ENCODE measurements at regions not wholly inside any gene's neighbourhood (a gene's known extent, or its start where the extent isn't known, plus 50 kb on each side); places are given as distances from the start of the nearest gene placed in this dataset.

GRCh38 chr4:137389911-137390520 lies 142.3 kb downstream of the PCDH18 start:
- no peaks in the 10 kb centered on the region for H3K79me2 ChIP-seq (ENCODE audit: control insufficient read depth, insufficient read depth, low read length)
- no peak overlapping the region for H3K27ac ChIP-seq (ENCODE audit: insufficient read depth, low read length)
- no peaks in the 10 kb centered on the region for H4K20me1 ChIP-seq (ENCODE audit: control insufficient read depth, extremely low read depth, insufficient read depth, low read length)
- H3K36me3 ChIP-seq (ENCODE audit: control insufficient read depth, insufficient read depth, low read length) = no peaks in the 10 kb centered on the region
- H3K9ac ChIP-seq (ENCODE audit: insufficient read depth, low read length) = no peak overlapping the region
- H3K4me3 ChIP-seq (replicated peaks in 1 of 4; ENCODE audit: control extremely low read depth in 1 of 4, insufficient read depth in 1 of 4, low read depth in 3 of 4, low read length in 4 of 4) = no peak overlapping the region
- TF ChIP-seq CTCF (conservative IDR thresholded peaks at IDR 0.05 in 1 of 2, IDR thresholded peaks at IDR 0.05 in 1 of 2; ENCODE audit: low read depth in 1 of 2, low read length in 2 of 2) = no peak
- no peak for TF ChIP-seq EZH2 (IDR thresholded peaks at IDR 0.05; ENCODE audit: low read length, missing control alignments)
- no peak overlapping the region for H2AFZ ChIP-seq (ENCODE audit: low read length)
- H3K9me3 ChIP-seq (ENCODE audit: control insufficient read depth, insufficient read depth, low read depth, low read length) = no peaks in the 10 kb centered on the region
- no peaks in the 10 kb centered on the region for H3K27me3 ChIP-seq (ENCODE audit: control insufficient read depth, insufficient read depth, low read length)
- DNase-seq (ENCODE audit: low read depth in 2 of 2) = peak; percentile 68 to 79
- no peak overlapping the region for H3K4me2 ChIP-seq (ENCODE audit: extremely low read depth, insufficient read depth, low read length)
- peaks cover 5% of the 10 kb centered on the region for H3K4me1 ChIP-seq (ENCODE audit: control insufficient read depth, extremely low read depth, insufficient read depth, low read length)

- no peaks in the 10 kb centered on the region for H3K27me3 ChIP-seq (ENCODE audit: control insufficient read depth, insufficient read depth, low read length)
- H2AFZ ChIP-seq (ENCODE audit: low read length) = no peak overlapping the region
- H3K9ac ChIP-seq (ENCODE audit: insufficient read depth, low read length) = no peak overlapping the region
- peaks cover 5% of the 10 kb centered on the region for H3K4me1 ChIP-seq (ENCODE audit: control insufficient read depth, extremely low read depth, insufficient read depth, low read length)
- no peaks in the 10 kb centered on the region for H3K9me3 ChIP-seq (ENCODE audit: control insufficient read depth, insufficient read depth, low read depth, low read length)
- H3K27ac ChIP-seq (ENCODE audit: insufficient read depth, low read length) = no peak overlapping the region
- no peaks in the 10 kb centered on the region for H3K36me3 ChIP-seq (ENCODE audit: control insufficient read depth, insufficient read depth, low read length)
- H3K4me2 ChIP-seq (ENCODE audit: extremely low read depth, insufficient read depth, low read length) = no peak overlapping the region
- no peak for TF ChIP-seq EZH2 (IDR thresholded peaks at IDR 0.05; ENCODE audit: low read length, missing control alignments)
- H4K20me1 ChIP-seq (ENCODE audit: control insufficient read depth, extremely low read depth, insufficient read depth, low read length) = no peaks in the 10 kb centered on the region
- DNase-seq (ENCODE audit: low read depth in 2 of 2) = peak; percentile 82 to 85
- H3K4me3 ChIP-seq (replicated peaks in 1 of 4; ENCODE audit: control extremely low read depth in 1 of 4, insufficient read depth in 1 of 4, low read depth in 3 of 4, low read length in 4 of 4) = no peak overlapping the region
- H3K79me2 ChIP-seq (ENCODE audit: control insufficient read depth, insufficient read depth, low read length) = no peaks in the 10 kb centered on the region
These were observed 144.4 kb downstream of the PCDH18 start for GRCh38 chr4:137387924-137388323.

GRCh38 chr4:137384476-137384875 lies 147.8 kb downstream of the PCDH18 start:
- Histone ChIP-seq H3K4me2 (ENCODE audit: extremely low read depth, insufficient read depth, low read length) (no peak overlapping the region), H2AFZ (ENCODE audit: low read length) (no peak overlapping the region), H3K79me2 (ENCODE audit: control insufficient read depth, insufficient read depth, low read length) (no peaks in the 10 kb centered on the region), H3K27ac (ENCODE audit: insufficient read depth, low read length) (no peak overlapping the region), H3K4me3 (replicated peaks in 1 of 4; ENCODE audit: control extremely low read depth in 1 of 4, insufficient read depth in 1 of 4, low read depth in 3 of 4, low read length in 4 of 4) (no peak overlapping the region), H3K27me3 (ENCODE audit: control insufficient read depth, insufficient read depth, low read length) (no peaks in the 10 kb centered on the region), H3K9ac (ENCODE audit: insufficient read depth, low read length) (no peak overlapping the region), H4K20me1 (ENCODE audit: control insufficient read depth, extremely low read depth, insufficient read depth, low read length) (no peaks in the 10 kb centered on the region), H3K4me1 (ENCODE audit: control insufficient read depth, extremely low read depth, insufficient read depth, low read length) (no peaks in the 10 kb centered on the region), H3K36me3 (ENCODE audit: control insufficient read depth, insufficient read depth, low read length) (no peaks in the 10 kb centered on the region), H3K9me3 (ENCODE audit: control insufficient read depth, insufficient read depth, low read depth, low read length) (no peaks in the 10 kb centered on the region)
- no peak for TF ChIP-seq CTCF (conservative IDR thresholded peaks at IDR 0.05 in 1 of 2, IDR thresholded peaks at IDR 0.05 in 1 of 2; ENCODE audit: low read depth in 1 of 2, low read length in 2 of 2)
- no peak for TF ChIP-seq EZH2 (IDR thresholded peaks at IDR 0.05; ENCODE audit: low read length, missing control alignments)
- DNase-seq (ENCODE audit: low read depth in 2 of 2) = no peak

Measured in fibroblast of lung (primary cell).